Gastrocnemius medialis (tissue), 4 donors: ENCODE measurements at regions not wholly inside any gene's neighbourhood (a gene's known extent, or its start where the extent isn't known, plus 50 kb on each side); places are given as distances from the start of the nearest gene placed in this dataset.

Experiments
- ATAC-seq, 2 donors: fragments of 150-250 bp; one replicate each; pipeline ENCODE4 v1.9.1; 2016
- DNase-seq, 2 donors: peaks; one replicate each; pipeline ENCODE4 v3.0.0-alpha.2; 2019
- H3K27ac ChIP-seq, 4 donors: fragments of 200-600 bp; sonication (generic); 1 replicate in 1 of 4; 2 replicates in 3 of 4; pipeline ENCODE4 v1.5.1; 2016 to 2018; ENCODE audit warnings: mild to moderate bottlenecking in 2 of 4, moderate library complexity in 1 of 4
- H3K27me3 ChIP-seq, 3 donors: fragments of 200-600 bp; sonication (generic) in 2 of 3; 1 replicate in 1 of 3; 2 replicates in 2 of 3; pipeline versions ENCODE4 v1.5.1 to v1.6.0; 2016 to 2019; ENCODE audit warnings: mild to moderate bottlenecking in 1 of 3, moderate library complexity in 1 of 3
- H3K36me3 ChIP-seq, 2 donors: fragments of 200-600 bp; sonication (generic) in 1 of 2; one replicate each; pipeline ENCODE4 v1.5.1; 2017 to 2018
- H3K4me1 ChIP-seq, 2 donors: fragments of 200-600 bp; sonication (generic) in 1 of 2; one replicate each; pipeline ENCODE4 v1.5.1; 2016 to 2017; ENCODE audit warnings: mild to moderate bottlenecking in 2 of 2
- H3K4me3 ChIP-seq, 4 donors: fragments of 200-600 bp; sonication (generic) in 3 of 4; 1 replicate in 1 of 4; 2 replicates in 3 of 4; pipeline ENCODE4 v1.5.1; 2016 to 2019; ENCODE audit warnings: mild to moderate bottlenecking in 2 of 4
- H3K9me3 ChIP-seq, 3 donors: fragments of 200-600 bp; sonication (generic) in 2 of 3; 1 replicate in 1 of 3; 2 replicates in 2 of 3; pipeline ENCODE4 v1.5.1; 2016 to 2019
- POLR2A ChIP-seq, 2 donors: fragments of 450-650 bp; IDR thresholded peaks; one replicate each; pipeline ENCODE4 v1.6.1; 2017; ENCODE audit warnings: antibody characterized with exemption in 2 of 2, mild to moderate bottlenecking in 2 of 2, moderate library complexity in 2 of 2
- in situ Hi-C, 4 donors: fragments of 200-750 bp; cut with MboI; loops; one replicate each; pipeline versions ENCODE4 v1.15.0 to v1.8.0; 2017; ENCODE audit warnings: low sequenced_read_pairs in 4 of 4
- intact Hi-C: fragments of 100-400 bp; cut with DNase I; formaldehyde crosslinking; loops from one replicate; pipeline ENCODE4 v1.15.1; 2023; ENCODE audit warnings: low total_unique reads
- TF ChIP-seq, protein P1 (sequence below), 5 experiments: fragments of 450-650 bp in 3 of 5; fragments of 200-600 bp in 2 of 5; sonication (generic) in 2 of 5; IDR thresholded peaks in 4 of 5; conservative IDR thresholded peaks in 1 of 5; 1 replicate in 4 of 5; 2 replicates in 1 of 5; pipeline ENCODE4 v1.5.1; 2016 to 2019; ENCODE audit warnings: antibody characterized with exemption in 5 of 5, mild to moderate bottlenecking in 3 of 5, moderate library complexity in 3 of 5

DNA sequence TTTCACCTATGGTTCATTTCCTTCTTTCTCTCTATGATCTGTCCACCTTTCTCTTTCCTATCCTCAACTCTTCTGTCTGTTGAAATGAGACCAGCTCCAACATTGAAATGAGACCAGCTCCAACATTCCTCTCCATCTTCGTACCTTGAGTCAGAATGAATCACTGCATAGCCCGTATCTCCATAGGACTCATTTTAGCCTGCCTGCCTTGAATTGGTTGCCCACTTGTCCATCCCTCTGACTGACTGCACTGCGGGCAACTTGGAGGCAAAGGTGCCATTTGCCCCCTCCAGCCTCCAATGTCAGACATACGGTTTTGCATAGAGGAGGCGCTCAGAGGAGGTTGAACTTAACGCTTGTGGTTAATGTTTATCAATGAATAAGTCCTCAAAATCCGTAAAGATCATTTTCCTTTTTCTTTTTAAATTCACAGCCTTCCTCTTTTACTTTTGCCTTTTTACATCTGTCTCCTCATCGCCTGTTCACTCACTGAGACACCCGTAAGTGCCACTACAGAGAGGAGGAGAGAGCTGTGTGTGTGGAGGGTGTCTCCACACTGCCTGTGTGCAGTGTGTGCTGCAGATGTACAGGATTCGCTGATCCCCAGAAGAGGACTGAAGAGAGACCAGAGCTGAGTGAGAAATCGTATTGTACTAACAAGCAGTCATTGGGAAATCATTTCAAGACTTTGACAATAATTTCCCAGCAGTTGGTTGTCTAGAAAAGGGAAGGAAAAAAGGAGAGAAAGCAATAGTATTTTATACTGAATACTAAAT, 579.6 kb upstream of the MAP3K7 start:
- H3K27me3 ChIP-seq = no peaks in the 10 kb centered on the region
- no peak for DNase-seq
- no peaks in the 10 kb centered on the region for H3K4me1 ChIP-seq
- no peaks in the 10 kb centered on the region for H3K9me3 ChIP-seq
- no peak overlapping the region for H3K4me3 ChIP-seq
- ATAC-seq = no peak
- in situ Hi-C loops = no loop called here
- intact Hi-C loops = no loop called here
- TF ChIP-seq, protein P1, sequence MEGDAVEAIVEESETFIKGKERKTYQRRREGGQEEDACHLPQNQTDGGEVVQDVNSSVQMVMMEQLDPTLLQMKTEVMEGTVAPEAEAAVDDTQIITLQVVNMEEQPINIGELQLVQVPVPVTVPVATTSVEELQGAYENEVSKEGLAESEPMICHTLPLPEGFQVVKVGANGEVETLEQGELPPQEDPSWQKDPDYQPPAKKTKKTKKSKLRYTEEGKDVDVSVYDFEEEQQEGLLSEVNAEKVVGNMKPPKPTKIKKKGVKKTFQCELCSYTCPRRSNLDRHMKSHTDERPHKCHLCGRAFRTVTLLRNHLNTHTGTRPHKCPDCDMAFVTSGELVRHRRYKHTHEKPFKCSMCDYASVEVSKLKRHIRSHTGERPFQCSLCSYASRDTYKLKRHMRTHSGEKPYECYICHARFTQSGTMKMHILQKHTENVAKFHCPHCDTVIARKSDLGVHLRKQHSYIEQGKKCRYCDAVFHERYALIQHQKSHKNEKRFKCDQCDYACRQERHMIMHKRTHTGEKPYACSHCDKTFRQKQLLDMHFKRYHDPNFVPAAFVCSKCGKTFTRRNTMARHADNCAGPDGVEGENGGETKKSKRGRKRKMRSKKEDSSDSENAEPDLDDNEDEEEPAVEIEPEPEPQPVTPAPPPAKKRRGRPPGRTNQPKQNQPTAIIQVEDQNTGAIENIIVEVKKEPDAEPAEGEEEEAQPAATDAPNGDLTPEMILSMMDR (IDR thresholded peaks at IDR 0.05 in 4 of 5, conservative IDR thresholded peaks at IDR 0.05 in 1 of 5) = no peak
- no peak for TF ChIP-seq POLR2A (IDR thresholded peaks at IDR 0.05)
- no peak overlapping the region for H3K27ac ChIP-seq
- no peaks in the 10 kb centered on the region for H3K36me3 ChIP-seq

DNA sequence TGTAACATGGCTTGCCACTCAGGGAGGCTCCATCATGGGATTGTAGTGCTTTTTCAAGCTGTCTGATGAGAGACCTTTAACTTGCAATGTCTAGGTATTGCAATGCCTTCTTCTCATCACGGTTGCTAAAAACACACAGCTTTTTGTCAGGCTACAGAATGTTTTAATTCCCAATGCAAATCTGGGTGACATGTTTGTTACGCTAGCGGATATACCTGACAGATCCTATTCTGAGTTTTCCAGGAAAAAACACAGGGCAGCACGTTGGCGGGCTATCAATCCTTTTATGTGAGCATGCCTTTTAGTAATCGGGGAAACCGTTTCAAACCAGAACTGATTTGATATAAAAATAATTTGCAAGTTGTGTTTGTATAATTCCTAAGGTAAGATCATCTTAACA, 577.2 kb upstream of the MAP3K7 start:
- Histone ChIP-seq H3K27me3 (no peaks in the 10 kb centered on the region), H3K4me1 (no peaks in the 10 kb centered on the region), H3K27ac (no peak overlapping the region), H3K36me3 (no peaks in the 10 kb centered on the region), H3K9me3 (no peaks in the 10 kb centered on the region), H3K4me3 (no peak overlapping the region)
- intact Hi-C loops (no loop called here), in situ Hi-C loops (no loop called here)
- TF ChIP-seq POLR2A (IDR thresholded peaks at IDR 0.05) = no peak
- TF ChIP-seq, protein P1 (IDR thresholded peaks at IDR 0.05 in 4 of 5, conservative IDR thresholded peaks at IDR 0.05 in 1 of 5) = no peak
- ATAC-seq (no peak), DNase-seq (no peak)

DNA sequence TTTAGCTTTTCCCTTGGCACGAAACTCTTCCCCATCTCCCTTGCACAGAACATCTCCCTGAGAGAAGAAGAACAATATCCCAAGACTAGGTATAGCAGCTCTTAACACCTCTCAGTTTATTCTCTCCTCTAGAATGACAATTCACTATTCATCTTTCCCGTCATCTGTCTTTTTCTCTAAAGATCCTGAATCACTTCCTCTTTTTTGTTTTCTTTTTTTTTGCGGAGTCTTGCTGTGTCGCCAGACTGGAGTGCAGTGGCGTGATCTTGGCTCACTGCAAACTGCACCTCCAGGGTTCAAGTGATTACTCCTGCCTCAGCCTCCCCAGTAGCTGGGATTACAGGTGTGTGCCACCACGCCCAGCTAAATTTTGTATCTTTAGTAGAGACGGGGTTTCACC, 574.4 kb upstream of the MAP3K7 start:
- intact Hi-C loops = no loop called here
- TF ChIP-seq, protein P1 (IDR thresholded peaks at IDR 0.05 in 4 of 5, conservative IDR thresholded peaks at IDR 0.05 in 1 of 5) = no peak
- no peak for TF ChIP-seq POLR2A (IDR thresholded peaks at IDR 0.05)
- no peak overlapping the region for H3K27ac ChIP-seq
- no peak overlapping the region for H3K4me3 ChIP-seq
- H3K27me3 ChIP-seq = no peaks in the 10 kb centered on the region
- in situ Hi-C loops = no loop called here
- H3K36me3 ChIP-seq = no peaks in the 10 kb centered on the region
- no peak for DNase-seq
- no peak for ATAC-seq
- no peaks in the 10 kb centered on the region for H3K4me1 ChIP-seq
- no peaks in the 10 kb centered on the region for H3K9me3 ChIP-seq

DNA sequence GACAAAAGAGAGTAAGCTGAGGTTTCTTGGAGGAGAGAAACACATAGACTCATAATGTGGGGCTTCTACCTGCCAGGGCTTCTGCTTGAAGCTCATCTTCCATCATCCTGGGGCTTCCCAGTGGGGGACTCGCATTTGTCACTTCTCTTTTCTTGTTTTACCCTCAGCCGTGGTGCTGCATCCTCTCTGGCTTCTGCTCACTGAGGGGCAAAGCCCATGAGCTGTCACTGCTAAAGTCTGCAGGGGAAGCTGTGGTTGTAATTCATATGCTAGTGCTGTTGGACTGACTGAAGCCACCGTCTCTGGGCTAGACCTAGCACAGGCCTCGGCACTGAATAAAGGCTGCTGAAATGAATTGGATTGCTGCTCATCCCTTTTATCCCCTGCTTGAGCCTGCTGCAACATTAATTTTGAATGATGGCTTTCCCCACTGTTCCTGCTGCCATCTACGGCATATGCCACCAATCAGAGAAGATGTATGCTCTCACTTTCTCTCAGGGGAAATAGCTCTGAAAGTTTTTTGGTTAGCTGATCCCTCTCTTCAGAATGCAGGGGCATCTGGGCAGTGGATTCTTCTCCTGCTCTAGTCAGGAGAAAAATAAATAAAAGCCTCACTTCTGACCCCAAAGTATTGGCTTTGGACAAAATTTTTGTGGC, 568.4 kb upstream of the MAP3K7 start:
- Histone ChIP-seq H3K4me1 (no peaks in the 10 kb centered on the region), H3K27ac (no peak overlapping the region), H3K27me3 (no peaks in the 10 kb centered on the region), H3K9me3 (no peaks in the 10 kb centered on the region), H3K4me3 (no peak overlapping the region), H3K36me3 (no peaks in the 10 kb centered on the region)
- TF ChIP-seq, protein P1 (IDR thresholded peaks at IDR 0.05 in 4 of 5, conservative IDR thresholded peaks at IDR 0.05 in 1 of 5) = no peak
- TF ChIP-seq POLR2A (IDR thresholded peaks at IDR 0.05) = no peak
- in situ Hi-C loops = no loop called here
- DNase-seq (no peak), ATAC-seq (no peak)
- intact Hi-C loops = no loop called here
